ENCODE measurements at regions not wholly inside any gene's neighbourhood (a gene's known extent, or its start where the extent isn't known, plus 50 kb on each side); places are given as distances from the start of the nearest gene placed in this dataset.

DNA sequence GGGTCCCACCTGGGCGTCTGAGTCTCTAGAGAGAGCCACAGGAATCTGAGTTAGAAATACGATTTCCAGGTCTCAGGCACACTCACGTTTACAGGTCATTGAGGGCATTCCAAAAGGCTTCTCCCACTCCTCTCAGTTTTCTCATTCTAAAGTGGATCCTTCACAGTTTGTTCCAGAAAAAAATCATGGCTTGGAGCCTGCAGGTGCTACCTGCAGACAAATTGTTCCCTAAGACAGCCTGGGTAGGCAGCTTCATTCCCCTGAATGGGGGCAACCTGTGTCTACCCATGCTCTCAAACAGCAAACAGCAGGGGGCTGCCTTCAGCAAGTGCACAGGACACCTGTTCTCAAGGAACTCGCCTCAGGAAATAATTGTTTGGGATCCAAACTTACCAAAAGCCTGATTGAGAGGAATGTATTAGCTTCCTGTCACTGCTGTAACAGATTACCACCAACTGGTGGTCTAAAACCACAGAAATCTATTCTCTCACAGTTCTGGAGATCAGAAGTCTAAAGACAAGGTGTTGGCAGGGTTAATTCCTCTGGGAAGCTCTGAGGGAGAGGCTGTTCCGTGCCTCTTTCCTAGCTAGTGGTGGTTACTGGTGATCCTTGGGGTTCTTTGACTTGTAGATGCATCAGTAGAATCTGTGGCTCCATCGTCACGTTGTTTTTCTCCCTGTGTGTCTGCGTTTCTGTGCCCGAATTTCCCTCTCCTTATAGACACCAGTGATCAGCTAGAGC lies 117.2 kb downstream of the RAB11FIP2 start:
- no peak for TF ChIP-seq HDAC6 (IDR thresholded peaks at IDR 0.05; ENCODE audit: low read depth, low read length)
- TF ChIP-seq POLR2A (IDR thresholded peaks at IDR 0.05; ENCODE audit: control extremely low read depth in 1 of 2, low read depth in 2 of 2, low read length in 2 of 2): no peak
- TF ChIP-seq BRCA1 (IDR thresholded peaks at IDR 0.05; ENCODE audit: low read depth, low read length): no peak
- TF ChIP-seq, protein P1, sequence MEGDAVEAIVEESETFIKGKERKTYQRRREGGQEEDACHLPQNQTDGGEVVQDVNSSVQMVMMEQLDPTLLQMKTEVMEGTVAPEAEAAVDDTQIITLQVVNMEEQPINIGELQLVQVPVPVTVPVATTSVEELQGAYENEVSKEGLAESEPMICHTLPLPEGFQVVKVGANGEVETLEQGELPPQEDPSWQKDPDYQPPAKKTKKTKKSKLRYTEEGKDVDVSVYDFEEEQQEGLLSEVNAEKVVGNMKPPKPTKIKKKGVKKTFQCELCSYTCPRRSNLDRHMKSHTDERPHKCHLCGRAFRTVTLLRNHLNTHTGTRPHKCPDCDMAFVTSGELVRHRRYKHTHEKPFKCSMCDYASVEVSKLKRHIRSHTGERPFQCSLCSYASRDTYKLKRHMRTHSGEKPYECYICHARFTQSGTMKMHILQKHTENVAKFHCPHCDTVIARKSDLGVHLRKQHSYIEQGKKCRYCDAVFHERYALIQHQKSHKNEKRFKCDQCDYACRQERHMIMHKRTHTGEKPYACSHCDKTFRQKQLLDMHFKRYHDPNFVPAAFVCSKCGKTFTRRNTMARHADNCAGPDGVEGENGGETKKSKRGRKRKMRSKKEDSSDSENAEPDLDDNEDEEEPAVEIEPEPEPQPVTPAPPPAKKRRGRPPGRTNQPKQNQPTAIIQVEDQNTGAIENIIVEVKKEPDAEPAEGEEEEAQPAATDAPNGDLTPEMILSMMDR (IDR thresholded peaks at IDR 0.05; ENCODE audit: control extremely low read depth in 1 of 3, insufficient read depth in 1 of 3, low read depth in 1 of 3, low read length in 3 of 3): no peak
- no peak for TF ChIP-seq RAD21 (IDR thresholded peaks at IDR 0.05 in 1 of 2, conservative IDR thresholded peaks at IDR 0.05 in 1 of 2; ENCODE audit: low read depth in 2 of 2, low read length in 2 of 2)
- TF ChIP-seq POLR2AphosphoS5 (IDR thresholded peaks at IDR 0.05; ENCODE audit: low read depth, low read length): no peak
- TF ChIP-seq TAF1 (IDR thresholded peaks at IDR 0.05; ENCODE audit: low read depth, low read length): no peak
- TF ChIP-seq JUN (IDR thresholded peaks at IDR 0.05; ENCODE audit: low read depth, low read length): no peak
- TF ChIP-seq NRF1 (IDR thresholded peaks at IDR 0.05; ENCODE audit: low read depth, low read length): no peak
- no peak for TF ChIP-seq KDM1A (IDR thresholded peaks at IDR 0.05; ENCODE audit: borderline replicate concordance, low read length)
- TF ChIP-seq, protein P2, sequence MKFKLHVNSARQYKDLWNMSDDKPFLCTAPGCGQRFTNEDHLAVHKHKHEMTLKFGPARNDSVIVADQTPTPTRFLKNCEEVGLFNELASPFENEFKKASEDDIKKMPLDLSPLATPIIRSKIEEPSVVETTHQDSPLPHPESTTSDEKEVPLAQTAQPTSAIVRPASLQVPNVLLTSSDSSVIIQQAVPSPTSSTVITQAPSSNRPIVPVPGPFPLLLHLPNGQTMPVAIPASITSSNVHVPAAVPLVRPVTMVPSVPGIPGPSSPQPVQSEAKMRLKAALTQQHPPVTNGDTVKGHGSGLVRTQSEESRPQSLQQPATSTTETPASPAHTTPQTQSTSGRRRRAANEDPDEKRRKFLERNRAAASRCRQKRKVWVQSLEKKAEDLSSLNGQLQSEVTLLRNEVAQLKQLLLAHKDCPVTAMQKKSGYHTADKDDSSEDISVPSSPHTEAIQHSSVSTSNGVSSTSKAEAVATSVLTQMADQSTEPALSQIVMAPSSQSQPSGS (IDR thresholded peaks at IDR 0.05; ENCODE audit: low read length): no peak
- TF ChIP-seq PHF8 (conservative IDR thresholded peaks at IDR 0.05; ENCODE audit: low read depth, low read length): no peak
- TF ChIP-seq SP4 (IDR thresholded peaks at IDR 0.05; ENCODE audit: low read length): no peak

Data from H1 (cell line).